Glutamatergic neuron (in vitro differentiated cells): ENCODE measurements at regions not wholly inside any gene's neighbourhood (a gene's known extent, or its start where the extent isn't known, plus 50 kb on each side); places are given as distances from the start of the nearest gene placed in this dataset.

Experiments used
- DNase-seq: peaks from one replicate; pipeline ENCODE4 v3.0.0; 2022
- H3K27ac Mint-ChIP-seq: one replicate; pipeline ENCODE4 v1.8.0; 2020; ENCODE audit warnings: mild to moderate bottlenecking, mixed read lengths, inconsistent platforms; ENCODE audit not compliant: unreplicated experiment
- H3K27me3 Mint-ChIP-seq: one replicate; pipeline ENCODE4 v1.8.0; 2020; ENCODE audit warnings: mild to moderate bottlenecking, moderate library complexity, mixed read lengths, inconsistent platforms; ENCODE audit not compliant: unreplicated experiment
- H3K36me3 Mint-ChIP-seq: one replicate; pipeline ENCODE4 v1.8.0; 2020; ENCODE audit warnings: mild to moderate bottlenecking, mixed read lengths, inconsistent platforms; ENCODE audit not compliant: unreplicated experiment
- H3K4me1 Mint-ChIP-seq: one replicate; pipeline ENCODE4 v1.8.0; 2020; ENCODE audit warnings: mild to moderate bottlenecking, low read depth, mixed read lengths, inconsistent platforms; ENCODE audit not compliant: unreplicated experiment
- H3K4me3 Mint-ChIP-seq: one replicate; pipeline ENCODE4 v1.8.0; 2020; ENCODE audit warnings: mild to moderate bottlenecking, mixed read lengths, inconsistent platforms; ENCODE audit not compliant: unreplicated experiment
- H3K9me3 Mint-ChIP-seq: one replicate; pipeline ENCODE4 v1.8.0; 2020; ENCODE audit warnings: mild to moderate bottlenecking, moderate library complexity, mixed read lengths, inconsistent platforms; ENCODE audit not compliant: unreplicated experiment
- CTCF ChIP-seq: fragments of 200-600 bp; sonication (generic); IDR thresholded peaks from one replicate; pipeline ENCODE4 v1.5.0; 2021; ENCODE audit not compliant: partially characterized antibody, unreplicated experiment

- H3K27me3 Mint-ChIP-seq, result no peaks in the 10 kb centered on the region
- H3K36me3 Mint-ChIP-seq, result no peaks in the 10 kb centered on the region
- no peak overlapping the region for H3K4me3 Mint-ChIP-seq
- H3K4me1 Mint-ChIP-seq, result no peaks in the 10 kb centered on the region
- no peak for TF ChIP-seq CTCF
- H3K27ac Mint-ChIP-seq, result no peak overlapping the region
- DNase-seq, result no peak
- H3K9me3 Mint-ChIP-seq, result no peaks in the 10 kb centered on the region
Observed at GRCh38 chr5:7105358-7105757, 290.6 kb upstream of the ADCY2 start.

GRCh38 chr5:7117961-7118360, 278.0 kb upstream of the ADCY2 start:
- H3K36me3 Mint-ChIP-seq, result peaks cover 5% of the 10 kb centered on the region
- no peak for TF ChIP-seq CTCF
- no peak for DNase-seq
- no peaks in the 10 kb centered on the region for H3K27me3 Mint-ChIP-seq
- no peak overlapping the region for H3K27ac Mint-ChIP-seq
- H3K4me1 Mint-ChIP-seq, result no peaks in the 10 kb centered on the region
- peaks cover 3% of the 10 kb centered on the region for H3K9me3 Mint-ChIP-seq
- no peak overlapping the region for H3K4me3 Mint-ChIP-seq

GRCh38 chr5:7131680-7132079, 264.3 kb upstream of the ADCY2 start:
- H3K9me3 Mint-ChIP-seq, result peaks cover 6% of the 10 kb centered on the region
- H3K36me3 Mint-ChIP-seq, result peaks cover 7% of the 10 kb centered on the region
- no peaks in the 10 kb centered on the region for H3K4me1 Mint-ChIP-seq
- no peak for DNase-seq
- TF ChIP-seq CTCF, result no peak
- peaks cover 2% of the 10 kb centered on the region for H3K27me3 Mint-ChIP-seq
- no peak overlapping the region for H3K4me3 Mint-ChIP-seq
- H3K27ac Mint-ChIP-seq, result no peak overlapping the region

- Mint-ChIP-seq H3K27ac (no peak overlapping the region), H3K4me3 (no peak overlapping the region), H3K27me3 (no peaks in the 10 kb centered on the region), H3K9me3 (peaks cover 3% of the 10 kb centered on the region), H3K36me3 (peaks cover 3% of the 10 kb centered on the region), H3K4me1 (no peaks in the 10 kb centered on the region)
- no peak for TF ChIP-seq CTCF
- DNase-seq, result no peak
Observed at GRCh38 chr5:7146886-7147285, 249.1 kb upstream of the ADCY2 start.

GRCh38 chr5:7157083-7157482, 238.9 kb upstream of the ADCY2 start:
- H3K27ac Mint-ChIP-seq, result no peak overlapping the region
- TF ChIP-seq CTCF, result no peak
- DNase-seq, result no peak
- H3K27me3 Mint-ChIP-seq, result peaks cover 2% of the 10 kb centered on the region
- H3K9me3 Mint-ChIP-seq, result peaks cover 14% of the 10 kb centered on the region
- H3K4me1 Mint-ChIP-seq, result no peaks in the 10 kb centered on the region
- no peak overlapping the region for H3K4me3 Mint-ChIP-seq
- H3K36me3 Mint-ChIP-seq, result peaks cover 24% of the 10 kb centered on the region
